Right forelimb (tissue), 1 donor: ENCODE measurements at regions not wholly inside any gene's neighbourhood (a gene's known extent, or its start where the extent isn't known, plus 50 kb on each side); places are given as distances from the start of the nearest gene placed in this dataset.
A peak's percentile ranks its signal among the peaks of the same experiment; 100 is the strongest.
"Not testable (repeated sequence)": the region's sequence is repeated elsewhere in the genome, so short reads cannot be mapped to it uniquely, and the experiment has no call there.

ENCODE experiments used
- DNase-seq: peaks from one replicate; pipeline ENCODE4 v3.0.0-alpha.2; 2018

- peak; percentile 19 for DNase-seq
Measured at GRCh38 chr9:93900971-93901861, 53.9 kb downstream of the BARX1 start.

GRCh38 chr9:93900436-93900819 is 54.7 kb downstream of the BARX1 start:
- peak; percentile 25 for DNase-seq

- DNase-seq = no peak
Measured at GRCh38 chr9:93899609-93900435, 55.3 kb downstream of the BARX1 start.

GRCh38 chr9:93898502-93899426 is 56.4 kb downstream of the BARX1 start:
- no peak for DNase-seq

- DNase-seq = no peak
Measured at GRCh38 chr9:93898026-93898425, 57.1 kb downstream of the BARX1 start.

GRCh38 chr9:93897075-93897970 is 57.8 kb downstream of the BARX1 start:
- no peak for DNase-seq

GRCh38 chr9:93896496-93897033 is 58.6 kb downstream of the BARX1 start:
- no peak for DNase-seq

GRCh38 chr9:93896093-93896492 is 59.1 kb downstream of the BARX1 start:
- no peak for DNase-seq

- DNase-seq = no peak
Measured at GRCh38 chr9:93895535-93895934, 59.6 kb downstream of the BARX1 start.

- no peak for DNase-seq
Measured at GRCh38 chr9:93894691-93895079, 60.5 kb downstream of the BARX1 start.

- no peak for DNase-seq
Measured at GRCh38 chr9:93893899-93894690, 61.1 kb downstream of the BARX1 start.

GRCh38 chr9:93893194-93893593 is 62.0 kb downstream of the BARX1 start:
- DNase-seq = no peak

GRCh38 chr9:93892748-93893147 is 62.4 kb downstream of the BARX1 start:
- DNase-seq = no peak

- no peak for DNase-seq
Measured at GRCh38 chr9:93891549-93892310, 63.4 kb downstream of the BARX1 start.

GRCh38 chr9:93891050-93891449 is 64.1 kb downstream of the BARX1 start:
- no peak for DNase-seq

- DNase-seq = no peak
Measured at GRCh38 chr9:93890436-93890935, 64.7 kb downstream of the BARX1 start.

- no peak for DNase-seq
Measured at GRCh38 chr9:93886911-93887310, 68.2 kb downstream of the BARX1 start.

GRCh38 chr9:93884808-93885207 is 70.3 kb downstream of the BARX1 start:
- no peak for DNase-seq

GRCh38 chr9:93879662-93880407 is 75.3 kb downstream of the BARX1 start:
- not testable (repeated sequence) for DNase-seq
